GM12878 (cell line): ENCODE measurements at regions not wholly inside any gene's neighbourhood (a gene's known extent, or its start where the extent isn't known, plus 50 kb on each side); places are given as distances from the start of the nearest gene placed in this dataset.

Experiments used
- ATAC-seq: fragments of 200-7000 bp; cut with Tn5 transposase; 3 replicates; pipeline ENCODE4 v1.9.1; 2020; ENCODE audit warnings: mild to moderate bottlenecking, moderate library complexity
- BruUV-seq: library from RNA; stranded (reverse); fragments of 400-500 nt; replicated peaks from 2 replicates; lab custom pipeline; 2021; lab: Mats Ljungman, UMichigan
- CTCF ChIA-PET: fragments of 300-600 bp; sonication (Branson Sonifier 250); formaldehyde crosslinking; extraction: SDS; loops from one replicate; lab custom pipeline; 2021; ENCODE audit warnings: inconsistent platforms; lab: Yijun Ruan, JAX
- POLR2A ChIA-PET: fragments of 350-600 bp; formaldehyde crosslinking; extraction: SDS; loops from one replicate; lab custom pipeline; 2021; ENCODE audit warnings: inconsistent platforms; lab: Charles Lee
- RAD21 ChIA-PET: fragments of 300-600 bp; sonication (Branson Sonifier 250); formaldehyde crosslinking; loops from one replicate; lab custom pipeline; 2023; ENCODE audit warnings: antibody characterized with exemption; ENCODE audit not compliant: unreplicated experiment; lab: Charles Lee
- SMC1A ChIA-PET: fragments of 300-600 bp; sonication (Branson Sonifier 250); formaldehyde crosslinking; loops from one replicate; lab custom pipeline; 2023; ENCODE audit not compliant: unreplicated experiment, uncharacterized antibody; lab: Charles Lee
- DNase-seq: peaks from one replicate; pipeline ENCODE4 v3.0.0-alpha.2; 2011; ENCODE audit warnings: low read depth, low spot score
- FAIRE-seq: peaks from 3 replicates; lab custom pipeline; 2011; peaks lifted over from hg19 to GRCh38; lab: Jason Lieb, UNC
- H2AFZ ChIP-seq: 2 replicates; pipeline ENCODE4 v1.6.0; 2011; ENCODE audit warnings: low read depth, low read length, control low read depth; ENCODE audit not compliant: control insufficient read depth
- H3K27ac ChIP-seq: 2 replicates; pipeline ENCODE4 v1.5.1; 2011; ENCODE audit warnings: control low read depth; ENCODE audit not compliant: control insufficient read depth, insufficient read depth
- H3K27me3 ChIP-seq, 2 experiments: replicated peaks in 1 of 2; 2 replicates each; pipeline versions ENCODE4 v1.6.0 to v1.6.1; 2011; ENCODE audit warnings: low read length in 1 of 2; ENCODE audit not compliant: control insufficient read depth in 2 of 2, insufficient read depth in 2 of 2
- H3K36me3 ChIP-seq, 2 experiments: 2 replicates each; pipeline ENCODE4 v1.5.1; 2011; ENCODE audit warnings: low read length in 1 of 2; ENCODE audit not compliant: control insufficient read depth in 2 of 2, insufficient read depth in 2 of 2
- H3K4me1 ChIP-seq: 2 replicates; pipeline ENCODE4 v1.6.1; 2011; ENCODE audit warnings: mild to moderate bottlenecking, low read length, moderate library complexity, mixed read lengths; ENCODE audit not compliant: control insufficient read depth, insufficient read depth
- H3K4me2 ChIP-seq: 2 replicates; pipeline ENCODE4 v1.6.0; 2011; ENCODE audit warnings: control low read depth; ENCODE audit not compliant: control insufficient read depth, insufficient read depth
- H3K4me3 ChIP-seq: fragments of 200-600 bp; sonication (generic); 2 replicates; pipeline ENCODE4 v1.5.1; 2016
- H3K79me2 ChIP-seq: 2 replicates; pipeline ENCODE4 v1.6.0; 2011; ENCODE audit warnings: low read length; ENCODE audit not compliant: control insufficient read depth, insufficient read depth
- H3K9ac ChIP-seq: 2 replicates; pipeline ENCODE4 v1.8.0; 2011; ENCODE audit warnings: low read length, control low read depth, mixed read lengths; ENCODE audit not compliant: control insufficient read depth, insufficient read depth
- H3K9me3 ChIP-seq: replicated peaks from 3 replicates; pipeline ENCODE4 v1.5.1; 2011; ENCODE audit warnings: mild to moderate bottlenecking, low read length; ENCODE audit not compliant: control insufficient read depth, insufficient read depth
- H4K20me1 ChIP-seq: 2 replicates; pipeline ENCODE4 v1.6.0; 2011; ENCODE audit not compliant: control insufficient read depth, insufficient read depth
- BCLAF1 ChIP-seq: fragments of 450-650 bp; IDR thresholded peaks from 2 replicates; pipeline ENCODE4 v1.6.1; 2017; ENCODE audit warnings: antibody characterized with exemption, mild to moderate bottlenecking, moderate library complexity
- IRF3 ChIP-seq: fragments of 450-650 bp; IDR thresholded peaks from 2 replicates; pipeline ENCODE4 v1.6.1; 2014; ENCODE audit warnings: mild to moderate bottlenecking
- PKNOX1 ChIP-seq: fragments of 450-650 bp; IDR thresholded peaks from 2 replicates; pipeline ENCODE4 v1.6.1; 2016; ENCODE audit warnings: mild to moderate bottlenecking
- POLR2AphosphoS5 ChIP-seq: IDR thresholded peaks from 2 replicates; pipeline ENCODE4 v1.6.1; 2011; ENCODE audit warnings: mild to moderate bottlenecking, low read length, inconsistent platforms
- ZBTB33 ChIP-seq: fragments of 450-650 bp; IDR thresholded peaks from 2 replicates; pipeline ENCODE4 v1.6.1; 2017; ENCODE audit warnings: mild to moderate bottlenecking
- WGBS: methylation state at CpG from one replicate; pipeline ENCODE4 v1.1.6; 2016; ENCODE audit warnings: low lambda C conversion rate; ENCODE audit not compliant: insufficient replicate concordance, insufficient coverage; ENCODE audit errors: missing lambda C conversion rate; 5-methylcytosine and 5-hydroxymethylcytosine counted together
- in situ Hi-C: fragments of 300-500 bp; cut with MboI; formaldehyde crosslinking; loops from 9 replicates; pipeline ENCODE4 v1.14.3; 2018; ENCODE audit warnings: mixed read lengths
- intact Hi-C: fragments of 100-400 bp; cut with micrococcal nuclease; formaldehyde crosslinking; loops from one replicate; pipeline ENCODE4 v1.14.2; 2022; ENCODE audit not compliant: unreplicated experiment

- TF ChIP-seq IRF3, result no peak
These were observed 97.8 kb upstream of the PODXL start (continued) for GRCh38 chr7:131654249-131654558.

GRCh38 chr7:131653418-131654248 lies 97.2 kb upstream of the PODXL start:
- no peaks in the 10 kb centered on the region for H3K9me3 ChIP-seq
- DNase-seq (no peak), ATAC-seq (no peak), FAIRE-seq (no peak)
- intact Hi-C loops (loop anchor here (1.0 to 10.0 kb wide), 2 partner anchors 109 to 145 kb away; no protein-coding TSS in a partner anchor), in situ Hi-C loops (no loop called here)
- ChIA-PET CTCF (interaction anchor here (0.9 to 3.8 kb wide), 4 partner anchors 8 to 145 kb away, joined by 3 to 22 read pairs (median 13); no protein-coding TSS in a partner anchor), POLR2A (no interaction called here), RAD21 (interaction anchor here (1.2 kb wide), 1 partner anchor 145 kb away, joined by 8 read pairs; no protein-coding TSS in a partner anchor), SMC1A (interaction anchor here (1.1 to 2.2 kb wide), 2 partner anchors 138 to 146 kb away, joined by 5 to 6 read pairs; no protein-coding TSS in a partner anchor)
- no peak overlapping the region for H3K4me2 ChIP-seq
- BruUV-seq, result no TSS peak
- no peaks in the 10 kb centered on the region for H3K36me3 ChIP-seq
- TF ChIP-seq BCLAF1, result no peak
- no peak for TF ChIP-seq POLR2AphosphoS5
- TF ChIP-seq ZBTB33, result no peak
- TF ChIP-seq PKNOX1, result no peak
- no peak overlapping the region for H3K4me3 ChIP-seq
- H3K4me1 ChIP-seq, result no peaks in the 10 kb centered on the region
- no peaks in the 10 kb centered on the region for H4K20me1 ChIP-seq
- H3K79me2 ChIP-seq, result no peaks in the 10 kb centered on the region
- 50% methylated on average over 12 of the region's 12 CpGs for WGBS
- H3K27ac ChIP-seq, result no peak overlapping the region
- no peaks in the 10 kb centered on the region for H3K27me3 ChIP-seq
- H2AFZ ChIP-seq, result no peak overlapping the region
- no peak overlapping the region for H3K9ac ChIP-seq
